Trophoblast cell (in vitro differentiated cells and primary cell): ENCODE measurements at regions not wholly inside any gene's neighbourhood (a gene's known extent, or its start where the extent isn't known, plus 50 kb on each side); places are given as distances from the start of the nearest gene placed in this dataset.
A peak's percentile ranks its signal among the peaks of the same experiment; 100 is the strongest.

Experiments used
- DNase-seq, 2 donors: peaks; one replicate each; pipeline ENCODE4 v3.0.0-alpha.2; 2016
- H2AFZ ChIP-seq: 2 replicates; pipeline ENCODE4 v1.6.1; 2013; ENCODE audit warnings: low read length, moderate library complexity, mild to moderate bottlenecking; ENCODE audit not compliant: insufficient read depth, poor library complexity
- H2AK5ac ChIP-seq: 2 replicates; pipeline ENCODE4 v1.6.1; 2013; ENCODE audit warnings: mild to moderate bottlenecking, low read length
- H2BK120ac ChIP-seq: 2 replicates; pipeline ENCODE4 v1.6.1; 2013; ENCODE audit warnings: low read length, mild to moderate bottlenecking, moderate library complexity; ENCODE audit not compliant: insufficient read depth, poor library complexity
- H2BK12ac ChIP-seq: 2 replicates; pipeline ENCODE4 v1.6.1; 2013; ENCODE audit warnings: mild to moderate bottlenecking, low read length, moderate library complexity
- H2BK5ac ChIP-seq: 2 replicates; pipeline ENCODE4 v1.6.1; 2013; ENCODE audit warnings: low read length, low read depth, moderate library complexity, mild to moderate bottlenecking; ENCODE audit not compliant: poor library complexity
- H3K14ac ChIP-seq: 2 replicates; pipeline ENCODE4 v1.6.1; 2013; ENCODE audit warnings: mild to moderate bottlenecking, low read length
- H3K18ac ChIP-seq: 2 replicates; pipeline ENCODE4 v1.6.1; 2013; ENCODE audit warnings: mild to moderate bottlenecking, low read length
- H3K23ac ChIP-seq: 2 replicates; pipeline ENCODE4 v1.6.1; 2013; ENCODE audit warnings: low read length
- H3K27ac ChIP-seq: 2 replicates; pipeline ENCODE4 v1.5.1; 2013; ENCODE audit warnings: low read depth, mild to moderate bottlenecking, inconsistent platforms, low read length, moderate library complexity
- H3K27me3 ChIP-seq: 2 replicates; pipeline ENCODE4 v1.6.1; 2013; ENCODE audit warnings: inconsistent platforms, mild to moderate bottlenecking, low read length, moderate library complexity; ENCODE audit not compliant: insufficient read depth
- H3K36me3 ChIP-seq, 2 experiments: 1 replicate in 1 of 2; 2 replicates in 1 of 2; pipeline ENCODE4 v1.6.1; 2013; ENCODE audit warnings: low read length in 2 of 2, mild to moderate bottlenecking in 2 of 2, moderate library complexity in 1 of 2; ENCODE audit not compliant: insufficient read depth in 2 of 2, control insufficient read depth in 1 of 2
- H3K4ac ChIP-seq: 2 replicates; pipeline ENCODE4 v1.6.1; 2013; ENCODE audit warnings: low read depth, mild to moderate bottlenecking, low read length, moderate library complexity
- H3K4me1 ChIP-seq, 2 experiments: 1 replicate in 1 of 2; 2 replicates in 1 of 2; pipeline ENCODE4 v1.6.1; 2013; ENCODE audit warnings: low read length in 2 of 2, mild to moderate bottlenecking in 2 of 2, moderate library complexity in 1 of 2; ENCODE audit not compliant: insufficient read depth in 2 of 2, control insufficient read depth in 1 of 2
- H3K4me2 ChIP-seq: 2 replicates; pipeline ENCODE4 v1.6.1; 2013; ENCODE audit warnings: inconsistent platforms, mild to moderate bottlenecking, low read length, moderate library complexity
- H3K4me3 ChIP-seq: 2 replicates; pipeline ENCODE4 v1.5.1; 2013; ENCODE audit warnings: mild to moderate bottlenecking, low read depth, low read length, inconsistent platforms
- H3K79me1 ChIP-seq: one replicate; pipeline ENCODE4 v1.6.1; 2013; ENCODE audit warnings: low read length
- H3K79me2 ChIP-seq: 2 replicates; pipeline ENCODE4 v1.6.1; 2013; ENCODE audit warnings: low read length, mild to moderate bottlenecking; ENCODE audit not compliant: control insufficient read depth, insufficient read depth, poor library complexity
- H3K9ac ChIP-seq: 2 replicates; pipeline ENCODE4 v1.6.1; 2013; ENCODE audit warnings: mild to moderate bottlenecking, low read length
- H3K9me3 ChIP-seq: 2 replicates; pipeline ENCODE4 v1.6.1; 2013; ENCODE audit warnings: low read depth, mild to moderate bottlenecking, control low read depth, inconsistent platforms, low read length; ENCODE audit not compliant: insufficient read depth
- H4K12ac ChIP-seq: 2 replicates; pipeline ENCODE4 v1.6.1; 2013; ENCODE audit warnings: low read depth, mild to moderate bottlenecking, low read length, moderate library complexity
- H4K8ac ChIP-seq: 2 replicates; pipeline ENCODE4 v1.6.1; 2013; ENCODE audit warnings: low read depth, mild to moderate bottlenecking, low read length, moderate library complexity
- H4K91ac ChIP-seq: one replicate; pipeline ENCODE4 v1.6.1; 2013; ENCODE audit warnings: low read depth, mild to moderate bottlenecking, low read length, moderate library complexity
- WGBS: extraction: QIAGEN DNeasy Blood & Tissue Kit; methylation state at CpG from one replicate; pipeline ENCODE4 v1.1.7; 2013; ENCODE audit warnings: missing lambda C conversion rate; ENCODE audit not compliant: insufficient read length, insufficient coverage; ENCODE audit errors: extremely low coverage; 5-methylcytosine and 5-hydroxymethylcytosine counted together

GRCh38 chr18:35818353-35818667 is 154.2 kb upstream of the RMP24 start:
- no peak overlapping the region for H2AK5ac ChIP-seq
- no peaks in the 10 kb centered on the region for H3K4me1 ChIP-seq
- no peak overlapping the region for H3K4me3 ChIP-seq
- H3K23ac ChIP-seq: no peak overlapping the region
- H2AFZ ChIP-seq: no peak overlapping the region
- DNase-seq: no peak
- H4K12ac ChIP-seq: no peak overlapping the region
- no peak overlapping the region for H3K27ac ChIP-seq
- H3K36me3 ChIP-seq: no peaks in the 10 kb centered on the region
- H3K18ac ChIP-seq: no peak overlapping the region
- no peak overlapping the region for H3K4me2 ChIP-seq
- no CpG with 5 or more reads among the region's 12 CpGs for WGBS
- no peaks in the 10 kb centered on the region for H3K27me3 ChIP-seq
- no peak overlapping the region for H3K14ac ChIP-seq
- H3K9ac ChIP-seq: no peak overlapping the region
- peaks cover 4% of the 10 kb centered on the region for H3K9me3 ChIP-seq
- no peak overlapping the region for H2BK120ac ChIP-seq
- H2BK12ac ChIP-seq: no peak overlapping the region
- H4K91ac ChIP-seq: no peak overlapping the region
- H2BK5ac ChIP-seq: no peak overlapping the region
- no peaks in the 10 kb centered on the region for H3K79me2 ChIP-seq
- H3K79me1 ChIP-seq: no peaks in the 10 kb centered on the region
- no peak overlapping the region for H3K4ac ChIP-seq
- no peak overlapping the region for H4K8ac ChIP-seq

GRCh38 chr18:35822413-35822812 is 150.1 kb upstream of the RMP24 start:
- Histone ChIP-seq H2BK120ac (no peak overlapping the region), H3K4me1 (peaks cover 0 to 3% of the 10 kb centered on the region in 2 experiments), H3K4me3 (no peak overlapping the region), H3K79me2 (no peaks in the 10 kb centered on the region), H2BK12ac (no peak overlapping the region), H3K23ac (no peak overlapping the region), H3K79me1 (peaks cover 2% of the 10 kb centered on the region), H4K91ac (no peak overlapping the region), H3K14ac (no peak overlapping the region), H2AK5ac (no peak overlapping the region), H3K9me3 (peaks cover 4% of the 10 kb centered on the region), H3K27ac (no peak overlapping the region), H3K4me2 (no peak overlapping the region), H3K9ac (no peak overlapping the region), H2AFZ (no peak overlapping the region), H3K36me3 (no peaks in the 10 kb centered on the region), H3K18ac (no peak overlapping the region), H4K12ac (no peak overlapping the region), H2BK5ac (no peak overlapping the region), H4K8ac (no peak overlapping the region), H3K4ac (no peak overlapping the region), H3K27me3 (no peaks in the 10 kb centered on the region)
- no peak for DNase-seq
- WGBS: no CpG with 5 or more reads among the region's 6 CpGs

- Histone ChIP-seq H3K23ac (no peak overlapping the region), H4K91ac (peak overlapping the region; percentile 50), H3K27ac (no peak overlapping the region), H3K79me1 (peaks cover 2% of the 10 kb centered on the region), H3K4ac (no peak overlapping the region), H3K36me3 (no peaks in the 10 kb centered on the region), H2BK5ac (no peak overlapping the region), H4K12ac (no peak overlapping the region), H3K4me1 (peaks cover 0 to 3% of the 10 kb centered on the region in 2 experiments), H4K8ac (no peak overlapping the region), H3K4me3 (no peak overlapping the region), H3K79me2 (no peaks in the 10 kb centered on the region), H3K9me3 (no peaks in the 10 kb centered on the region), H3K27me3 (no peaks in the 10 kb centered on the region), H2AFZ (no peak overlapping the region), H3K14ac (peak overlapping the region; percentile 17), H2BK12ac (peak overlapping the region; percentile 58), H3K9ac (no peak overlapping the region), H3K4me2 (no peak overlapping the region), H2BK120ac (peak overlapping the region; percentile 30), H2AK5ac (peak overlapping the region; percentile 26), H3K18ac (no peak overlapping the region)
- no CpG with 5 or more reads among the region's 1 CpG for WGBS
- DNase-seq: no peak
Observed at GRCh38 chr18:35826477-35826876, 146.0 kb upstream of the RMP24 start.

GRCh38 chr18:35827275-35827902 is 145.1 kb upstream of the RMP24 start:
- no peak overlapping the region for H2BK12ac ChIP-seq
- H2AFZ ChIP-seq: no peak overlapping the region
- peak in 1 of 2 donors; percentile 53 for DNase-seq
- H3K79me2 ChIP-seq: no peaks in the 10 kb centered on the region
- no peak overlapping the region for H3K18ac ChIP-seq
- H4K91ac ChIP-seq: peak overlapping the region; percentile 50
- peaks cover 4% of the 10 kb centered on the region for H3K9me3 ChIP-seq
- H2AK5ac ChIP-seq: no peak overlapping the region
- H4K12ac ChIP-seq: no peak overlapping the region
- peaks cover 0 to 2% of the 10 kb centered on the region in 2 experiments for H3K36me3 ChIP-seq
- no peak overlapping the region for H3K4me3 ChIP-seq
- no peak overlapping the region for H3K4me2 ChIP-seq
- no peak overlapping the region for H4K8ac ChIP-seq
- H3K27me3 ChIP-seq: no peaks in the 10 kb centered on the region
- no peak overlapping the region for H2BK120ac ChIP-seq
- H3K9ac ChIP-seq: no peak overlapping the region
- no peak overlapping the region for H3K14ac ChIP-seq
- peak overlapping the region; percentile 22 for H3K27ac ChIP-seq
- peaks cover 0 to 3% of the 10 kb centered on the region in 2 experiments for H3K4me1 ChIP-seq
- H3K4ac ChIP-seq: no peak overlapping the region
- peaks cover 2% of the 10 kb centered on the region for H3K79me1 ChIP-seq
- H3K23ac ChIP-seq: no peak overlapping the region
- H2BK5ac ChIP-seq: no peak overlapping the region
